GM19351 (cell line): ENCODE measurements at regions not wholly inside any gene's neighbourhood (a gene's known extent, or its start where the extent isn't known, plus 50 kb on each side); places are given as distances from the start of the nearest gene placed in this dataset.

Experiments
- ATAC-seq: cut with Tn5 transposase; IDR thresholded peaks from one replicate; pipeline ENCODE4 v1.9.1; 2021; ENCODE audit warnings: mild to moderate bottlenecking, moderate library complexity; ENCODE audit not compliant: unreplicated experiment

DNA sequence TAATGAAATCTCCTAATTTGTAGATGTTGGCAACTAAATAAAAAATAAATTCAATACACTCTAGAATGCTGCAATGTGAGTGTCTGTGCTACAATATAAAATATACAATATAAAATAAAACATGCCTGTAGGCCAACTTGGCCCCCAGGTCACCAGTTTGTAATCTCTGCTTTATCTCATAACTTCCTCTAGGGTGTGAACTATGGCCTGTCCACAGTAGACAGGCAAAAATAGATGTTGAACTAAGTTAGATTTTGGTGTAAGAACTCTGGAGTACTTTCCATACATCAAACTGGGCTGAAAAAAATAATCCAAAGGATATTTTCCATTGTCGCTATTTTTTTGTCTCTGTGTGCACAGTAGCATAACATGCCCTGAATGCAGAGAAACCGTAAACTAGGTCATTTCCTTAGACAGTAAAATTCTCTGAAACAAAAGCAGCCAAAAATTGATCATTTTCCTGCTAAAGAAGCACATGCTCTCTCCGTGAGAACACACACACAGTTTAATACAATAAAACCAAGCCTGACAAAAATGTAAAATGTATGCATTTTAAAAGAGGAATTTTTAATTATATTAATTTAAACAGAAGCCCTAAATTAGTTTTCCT, 98.5 kb upstream of the ZFP64 start:
- ATAC-seq, result no peak

DNA sequence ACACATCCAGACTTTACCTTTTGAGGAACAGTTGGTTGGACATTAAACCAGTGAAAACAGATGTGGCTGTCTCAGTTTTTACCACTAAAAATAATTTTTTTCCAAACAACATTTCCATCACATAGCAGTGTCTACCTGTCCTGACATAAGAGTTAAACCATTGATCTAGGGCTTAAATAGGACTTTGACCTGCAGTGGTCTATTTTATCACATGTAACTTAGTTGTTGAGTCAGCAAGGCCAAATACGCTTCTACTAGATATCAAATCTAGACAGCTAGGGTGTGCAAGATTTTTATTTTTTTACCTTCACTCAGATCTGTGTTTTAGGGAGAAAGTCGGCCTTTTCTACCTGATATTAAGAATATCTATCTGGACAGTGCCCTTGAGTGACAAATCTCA, 88.8 kb upstream of the ZFP64 start:
- no peak for ATAC-seq

DNA sequence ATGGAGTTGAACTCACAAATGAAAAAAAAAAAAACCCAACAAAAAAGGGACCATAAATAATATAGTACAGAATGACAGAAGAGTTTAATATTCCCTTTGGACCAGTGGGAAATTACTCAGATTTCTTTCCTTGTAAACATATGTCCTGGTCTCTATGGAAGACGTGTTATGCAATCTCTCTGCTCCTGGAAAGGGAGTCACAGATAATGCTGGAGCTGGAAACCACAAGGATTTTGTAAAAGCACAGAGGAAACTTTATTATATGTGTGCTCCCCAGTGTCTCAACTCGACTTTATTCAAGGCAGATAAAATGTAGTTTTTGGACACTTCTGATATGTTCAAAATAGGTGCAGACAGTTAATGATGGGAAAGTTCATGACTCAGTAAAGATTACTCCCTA, 88.1 kb upstream of the ZFP64 start:
- ATAC-seq, result no peak

DNA sequence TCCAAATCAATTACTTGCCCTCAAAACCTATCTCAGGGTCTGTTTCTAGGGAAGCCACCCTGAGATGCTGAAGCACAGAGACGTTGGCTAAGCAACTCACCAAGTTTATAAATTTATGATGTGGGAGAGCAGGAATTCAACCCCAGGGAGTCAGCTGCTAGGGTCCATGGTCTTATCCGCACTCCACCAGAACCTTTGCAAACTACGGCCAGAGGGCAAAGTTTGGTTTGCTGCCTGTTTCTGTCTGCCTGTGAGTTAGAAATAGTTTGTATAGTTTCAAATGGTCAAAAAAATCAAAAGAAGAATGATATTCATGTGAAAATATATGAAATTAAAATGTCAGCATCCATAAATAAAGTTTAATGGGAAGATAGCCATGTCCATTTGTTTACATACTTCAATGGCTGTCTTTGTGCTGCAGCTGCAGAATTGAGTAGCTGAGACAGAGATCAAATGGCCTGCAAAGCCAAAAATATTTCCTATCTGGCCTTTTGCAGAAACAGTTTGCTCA, 83.7 kb upstream of the ZFP64 start:
- no peak for ATAC-seq

DNA sequence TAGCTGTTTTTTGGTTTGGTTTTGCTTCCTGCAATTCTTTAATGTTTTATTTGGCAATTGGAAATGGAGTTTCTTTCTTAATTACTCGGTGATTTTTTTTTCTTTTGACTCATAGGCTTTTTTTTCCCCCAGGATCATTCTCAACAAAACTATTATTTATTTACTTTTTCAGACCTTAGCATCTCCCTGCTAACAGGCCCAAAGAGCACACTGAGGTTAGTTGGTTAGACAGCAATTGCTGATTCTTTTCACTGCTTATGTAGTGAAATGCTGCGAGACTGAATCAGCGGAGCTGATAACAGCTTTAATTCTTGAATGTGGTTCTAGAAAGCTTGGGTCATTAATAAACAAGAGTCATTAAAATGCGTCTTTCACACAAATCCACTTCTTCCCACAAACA, 79.1 kb upstream of the ZFP64 start:
- no peak for ATAC-seq

DNA sequence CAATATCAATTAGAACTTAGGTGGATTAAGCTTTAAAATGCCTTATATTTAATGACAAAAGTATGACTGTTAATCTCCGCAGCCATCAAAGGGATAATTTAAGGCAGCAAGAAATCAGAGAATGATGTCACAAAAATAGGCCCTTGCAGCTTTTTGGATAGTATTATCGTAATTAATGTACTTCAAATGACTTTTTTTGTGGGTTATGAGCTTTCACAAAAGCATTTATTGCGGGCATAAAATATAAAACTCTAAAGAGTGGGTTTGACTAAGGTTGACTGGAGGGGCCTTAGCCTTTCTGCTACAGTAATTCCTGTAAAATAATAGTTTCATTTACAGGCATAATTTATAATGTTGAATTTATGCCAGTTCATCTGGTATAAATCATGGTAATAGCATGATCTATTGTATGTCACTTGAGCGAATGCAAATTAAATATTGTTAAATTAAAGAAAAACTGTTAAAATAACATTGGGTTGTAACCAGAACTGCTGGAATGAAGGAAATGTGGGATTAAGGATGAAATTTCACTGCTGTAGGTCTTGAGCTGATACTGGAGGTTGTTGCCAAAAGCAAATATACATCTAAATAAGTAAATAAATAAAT, 78.5 kb upstream of the ZFP64 start:
- ATAC-seq, result no peak

DNA sequence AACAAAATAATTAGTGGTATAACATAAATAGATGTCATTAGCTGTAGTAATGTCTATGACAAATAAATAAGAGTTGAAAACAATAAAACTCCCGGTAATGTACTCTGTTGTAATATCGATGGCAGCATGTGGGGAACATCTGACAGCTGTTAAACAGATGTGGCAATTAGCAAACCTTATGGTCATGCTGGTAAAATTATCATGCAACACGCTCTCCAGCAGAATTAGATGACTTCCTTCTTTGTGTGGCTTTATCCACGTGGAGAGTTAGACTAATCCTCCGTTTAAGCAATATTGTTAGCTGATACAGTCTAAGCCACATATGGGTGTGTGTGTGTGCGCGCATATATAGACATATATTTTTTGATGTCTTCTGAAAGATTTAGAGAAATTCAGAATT, 77.7 kb upstream of the ZFP64 start:
- no peak for ATAC-seq

DNA sequence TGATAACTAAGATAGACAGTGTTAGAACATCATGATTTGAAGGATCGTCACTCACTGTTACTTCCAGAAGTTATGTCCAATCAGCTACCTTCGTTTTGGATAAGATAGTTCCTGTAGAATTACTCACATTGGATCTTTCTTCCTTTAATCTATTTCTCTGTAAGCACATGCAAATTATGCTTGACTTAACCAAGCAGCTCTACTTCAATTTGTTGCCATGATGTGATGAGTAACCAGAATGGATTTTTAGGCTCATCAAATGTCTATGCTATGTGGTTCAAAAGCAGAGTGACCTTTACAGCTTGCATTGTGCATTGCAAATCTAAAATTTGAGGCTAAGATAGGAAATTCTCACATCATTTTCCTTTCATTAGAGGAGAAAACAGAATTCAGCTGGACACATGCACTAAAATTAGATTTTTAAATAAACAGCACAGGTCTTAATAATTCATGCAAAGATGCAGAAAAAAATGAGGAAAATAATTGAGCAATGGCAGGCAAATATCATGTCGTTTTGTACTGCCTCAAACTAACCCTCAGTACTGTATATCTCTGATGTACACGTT, 76.7 kb upstream of the ZFP64 start:
- no peak for ATAC-seq

DNA sequence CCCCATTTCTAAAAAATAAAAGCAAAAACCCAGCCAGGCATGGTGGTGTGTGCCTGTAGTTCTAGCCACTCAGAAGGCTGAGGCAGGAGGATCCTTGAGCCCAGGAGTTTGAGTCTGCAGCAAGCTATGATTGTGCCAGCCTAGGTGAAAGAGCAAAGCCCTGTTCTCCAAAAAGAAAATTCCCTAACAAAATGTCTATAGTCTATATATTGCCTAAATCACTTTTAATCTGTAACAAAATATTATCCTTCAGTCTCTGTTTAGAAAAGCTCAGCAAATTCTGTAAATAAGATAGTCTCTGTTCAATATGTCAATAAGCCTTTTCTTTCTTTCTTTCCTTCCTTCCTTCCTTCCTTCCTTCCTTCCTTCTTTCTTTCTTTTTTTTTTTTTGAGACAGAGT, 75.8 kb upstream of the ZFP64 start:
- no peak for ATAC-seq

DNA sequence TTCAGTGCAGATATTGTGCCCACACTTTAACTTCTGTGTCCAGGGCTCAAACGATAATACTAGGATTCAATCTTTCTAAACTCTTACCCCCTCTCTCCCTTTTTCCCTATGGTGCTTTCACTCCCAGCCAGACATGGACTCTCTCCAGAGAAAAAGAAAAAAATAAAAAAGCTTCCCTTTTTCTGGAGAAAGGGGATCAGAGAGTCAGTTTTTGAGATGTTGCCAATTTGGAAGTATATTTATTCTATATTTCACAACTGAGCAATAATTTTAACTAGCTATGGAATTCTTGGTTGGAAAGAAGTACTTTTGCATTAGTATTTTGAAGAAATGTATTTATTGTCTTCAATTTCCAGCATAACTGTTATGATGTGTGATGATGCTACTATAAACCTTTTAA, 72.2 kb upstream of the ZFP64 start:
- no peak for ATAC-seq

DNA sequence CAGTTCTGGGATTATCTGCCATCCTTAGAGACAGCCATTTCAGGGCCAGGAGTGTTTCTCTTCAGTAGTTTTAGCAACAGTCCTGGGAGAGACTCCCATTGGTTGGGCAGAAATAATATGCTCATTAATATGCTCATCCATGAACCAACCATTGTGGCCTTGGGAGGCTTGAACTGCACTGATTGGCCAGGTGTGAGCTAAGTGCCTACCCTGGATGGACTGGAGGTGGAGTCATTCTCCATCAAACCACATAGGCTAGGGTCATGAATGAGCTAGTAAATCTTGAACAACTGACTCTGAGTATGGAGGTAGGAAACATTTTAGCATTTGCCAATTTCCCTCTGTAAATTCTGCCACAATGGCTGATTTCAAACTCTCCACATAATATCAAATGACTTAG, 70.2 kb upstream of the ZFP64 start:
- ATAC-seq, result no peak

DNA sequence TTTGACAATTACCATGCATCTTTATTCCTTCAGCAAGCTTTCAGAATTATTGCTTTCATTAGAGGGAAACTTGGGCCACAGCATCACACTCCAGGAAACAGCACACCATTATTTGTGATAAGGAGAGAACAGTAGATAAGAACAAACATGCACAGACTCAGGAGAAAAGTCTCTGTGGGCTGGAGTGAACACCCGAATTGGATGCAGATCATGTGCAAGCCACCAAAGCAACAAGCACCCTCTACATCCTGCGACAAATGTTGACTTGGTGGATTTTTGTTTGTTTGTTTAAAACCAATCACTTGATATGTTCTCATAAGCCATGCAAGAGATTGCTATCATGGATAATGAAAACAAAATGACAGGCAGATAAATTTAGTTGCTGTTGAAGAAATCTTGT, 67.7 kb upstream of the ZFP64 start:
- no peak for ATAC-seq

DNA sequence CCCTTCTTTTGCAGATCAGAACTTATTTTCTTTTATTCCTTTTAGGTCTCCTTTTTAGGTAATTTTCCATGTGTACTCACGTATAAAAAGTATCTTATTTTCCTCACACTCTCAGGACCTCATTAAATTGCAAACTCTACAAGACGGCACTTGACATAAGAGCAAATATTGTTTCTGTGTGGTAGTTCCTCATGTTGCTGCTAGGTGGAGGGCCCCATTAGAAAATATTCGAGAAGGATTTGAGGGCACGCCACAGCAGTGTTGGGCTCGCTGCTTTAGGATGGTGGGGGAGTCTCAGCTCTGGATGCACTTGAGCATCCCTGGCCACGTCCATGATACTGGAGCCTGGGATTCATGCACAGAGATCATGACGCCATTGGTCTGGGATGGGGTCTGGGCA, 64.9 kb upstream of the ZFP64 start:
- no peak for ATAC-seq

DNA sequence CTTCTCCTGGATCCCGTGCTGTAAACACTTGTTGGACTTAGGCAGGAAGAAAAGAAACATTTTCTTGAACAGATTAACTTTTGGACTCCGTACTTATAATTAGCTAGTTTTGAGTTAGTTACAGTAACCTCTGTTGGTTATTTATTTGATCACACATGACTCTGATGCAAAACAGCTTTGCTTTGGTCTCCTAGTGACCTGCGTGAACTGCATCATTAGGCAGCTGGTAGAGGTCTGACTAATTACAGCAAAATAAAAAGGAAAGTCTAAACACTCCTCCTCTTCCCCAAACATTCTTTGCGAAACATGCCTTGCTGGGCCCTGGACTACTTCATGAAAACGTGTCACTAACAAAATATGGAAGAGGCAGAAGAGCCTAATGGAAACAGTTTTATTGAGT, 61.1 kb upstream of the ZFP64 start:
- no peak for ATAC-seq

DNA sequence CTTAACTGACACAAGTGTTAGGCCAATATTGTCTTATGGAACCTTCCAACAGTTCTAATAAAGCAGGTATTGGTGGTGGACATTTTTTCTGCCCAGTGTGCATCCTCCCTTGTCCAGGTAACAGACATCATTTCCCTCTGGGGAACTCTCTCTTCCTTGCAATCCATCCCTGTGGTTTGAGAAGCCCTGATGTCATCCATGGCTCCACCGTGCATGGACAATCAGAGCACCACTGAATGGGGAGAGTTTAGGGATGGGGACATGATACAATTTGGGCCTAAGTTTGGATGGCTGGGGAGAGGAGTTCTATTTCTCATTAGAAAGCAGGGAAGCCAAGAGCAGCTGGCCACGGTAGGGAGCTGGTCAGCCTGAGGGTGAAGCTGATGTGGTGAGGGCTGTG, 60.2 kb upstream of the ZFP64 start:
- no peak for ATAC-seq

DNA sequence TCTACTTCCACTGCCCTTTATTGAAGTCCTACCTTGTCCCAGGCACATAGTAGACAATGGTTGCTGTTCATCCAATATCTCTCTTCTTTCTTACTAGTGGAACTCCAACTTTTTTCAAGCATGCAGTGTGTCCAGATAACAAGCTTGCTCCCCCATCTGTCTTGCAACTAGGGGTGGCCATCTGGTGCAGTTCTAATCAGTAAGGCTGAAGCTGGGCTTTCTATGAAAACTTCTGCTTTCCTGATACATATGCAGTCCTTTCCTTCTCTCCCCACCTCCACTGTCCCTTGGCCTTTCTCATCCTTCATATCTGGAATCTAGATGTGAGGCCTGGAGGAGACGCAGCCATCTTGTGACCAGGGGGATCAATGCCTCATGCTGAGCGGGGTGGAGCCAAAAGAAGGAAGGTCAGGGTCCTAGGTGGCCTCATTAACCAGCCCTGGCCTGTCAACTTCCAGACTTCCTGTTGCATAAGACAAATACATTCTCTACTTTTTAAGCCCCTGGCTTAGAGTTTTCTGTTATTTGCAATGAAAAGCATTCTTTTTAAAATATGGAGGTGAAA, 59.6 kb upstream of the ZFP64 start:
- ATAC-seq, result no peak

DNA sequence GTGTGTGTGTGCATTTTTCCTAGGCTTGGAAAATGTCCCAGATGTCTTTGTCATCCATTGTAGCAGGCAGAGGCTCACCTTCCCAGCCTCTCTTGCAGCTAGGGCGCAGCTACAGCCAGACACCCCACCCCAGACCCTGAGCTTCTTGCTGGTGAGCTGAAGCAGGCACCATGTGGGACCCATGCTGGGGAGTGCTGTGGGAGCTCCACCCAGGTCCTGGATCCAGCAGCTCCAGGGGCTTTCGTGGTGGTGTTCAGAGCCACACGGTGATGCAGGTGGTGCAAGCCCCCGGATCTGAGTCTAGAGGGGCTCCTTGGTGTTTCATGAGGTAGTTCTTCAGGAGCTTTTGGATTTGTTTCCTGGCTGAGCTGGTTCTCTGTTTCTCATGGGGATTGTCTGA, 56.0 kb upstream of the ZFP64 start:
- ATAC-seq, result no peak

DNA sequence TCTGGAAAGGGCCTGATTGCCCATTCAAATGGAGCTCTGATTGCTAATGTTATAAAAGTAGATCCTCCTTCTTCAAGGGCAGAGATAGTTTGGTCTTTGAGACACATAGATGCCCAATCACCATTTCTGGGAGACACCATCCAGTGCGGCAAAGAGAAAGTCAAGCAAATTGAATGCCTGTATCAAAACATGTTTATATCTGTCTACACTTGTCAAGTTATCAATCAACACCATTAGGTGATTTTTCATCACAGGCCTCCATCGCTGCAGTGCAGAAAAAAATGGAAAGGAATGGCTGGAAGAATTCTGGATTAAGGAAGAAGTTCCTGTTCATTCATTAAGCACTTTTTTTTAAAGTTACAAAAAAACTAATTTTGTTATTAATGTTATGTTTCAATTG, 54.8 kb upstream of the ZFP64 start:
- ATAC-seq, result no peak

DNA sequence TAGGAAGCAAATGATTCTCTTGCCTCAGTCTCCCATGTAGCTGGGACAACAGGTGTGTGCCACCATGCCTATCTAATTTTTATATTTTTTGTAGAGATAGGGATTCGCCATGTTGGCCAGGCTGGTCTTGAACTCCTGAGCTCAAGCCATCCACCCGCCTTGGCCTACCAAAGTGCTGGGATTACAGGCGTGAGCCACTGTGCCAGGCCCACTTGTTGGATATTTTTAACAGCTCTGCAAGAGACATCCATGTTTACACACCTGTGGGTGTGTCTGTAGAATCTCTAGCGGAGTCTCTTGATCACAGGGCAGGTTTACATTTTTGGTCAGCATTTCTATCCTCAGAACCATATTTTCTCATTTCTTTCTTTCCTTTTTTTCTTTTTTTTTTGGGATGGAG, 53.1 kb upstream of the ZFP64 start:
- ATAC-seq, result no peak

DNA sequence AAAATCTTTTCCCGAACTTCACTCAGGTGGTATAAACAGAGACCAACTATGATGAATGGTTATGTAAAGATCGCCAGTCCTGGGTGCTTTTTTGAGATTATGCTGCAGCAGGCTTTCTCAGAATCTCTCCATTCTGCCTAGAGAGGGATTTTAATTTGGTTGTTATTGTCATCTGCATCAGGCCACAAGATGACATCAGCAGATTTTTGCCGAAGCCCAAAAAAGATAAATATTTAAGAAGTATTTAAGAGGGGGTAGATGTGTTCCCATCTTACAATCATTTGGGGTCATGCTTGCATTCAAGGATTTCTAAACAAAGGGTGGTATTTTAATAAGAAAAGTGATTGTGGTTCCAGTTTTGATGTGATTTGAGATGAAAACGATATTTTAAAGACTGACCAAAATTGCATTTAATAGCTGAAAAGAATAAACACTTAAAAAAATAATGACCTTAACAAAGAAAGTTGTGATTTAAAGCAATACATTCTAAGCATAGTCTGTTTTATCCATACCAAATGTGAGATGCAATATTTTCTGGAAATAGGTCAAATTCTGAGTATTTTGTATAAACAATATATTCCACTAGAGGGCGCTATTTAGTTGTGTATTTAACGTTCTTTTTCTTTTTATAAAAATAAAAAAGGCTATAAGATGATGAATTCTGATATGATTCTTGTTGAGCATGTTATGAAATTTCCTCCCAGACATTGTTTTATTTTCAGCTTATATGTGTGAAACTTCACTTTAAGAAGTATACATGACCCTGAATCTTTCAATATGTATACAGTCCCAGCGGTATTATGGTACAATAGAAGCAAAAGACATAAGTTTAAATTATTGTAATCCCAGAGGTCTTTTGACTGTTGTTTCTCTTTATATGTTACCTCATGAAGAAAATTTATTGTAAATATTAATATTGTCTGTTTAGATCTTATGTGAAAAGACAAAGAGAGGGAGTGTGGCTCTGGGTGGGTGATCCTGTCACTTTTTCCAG, 51.0 kb upstream of the ZFP64 start:
- no peak for ATAC-seq
